Heart left ventricle (tissue), 16 donors: ENCODE measurements at regions not wholly inside any gene's neighbourhood (a gene's known extent, or its start where the extent isn't known, plus 50 kb on each side); places are given as distances from the start of the nearest gene placed in this dataset.
"Not testable (repeated sequence)": the region's sequence is repeated elsewhere in the genome, so short reads cannot be mapped to it uniquely, and the experiment has no call there.

ENCODE experiments used
- ATAC-seq, 4 donors: fragments of 200-7000 bp; cut with Tn5 transposase; one replicate each; pipeline ENCODE4 v1.9.1; 2020 to 2022; ENCODE audit warnings: moderate library complexity in 4 of 4, mild to moderate bottlenecking in 3 of 4, moderate number of reproducible peaks in 1 of 4
- DNase-seq, 5 donors: peaks; one replicate each; pipeline ENCODE4 v3.0.0-alpha.2; 2020
- H3K27ac ChIP-seq, 12 donors: fragments of 200-600 bp; sonication (generic) in 4 of 12; one replicate each; pipeline versions ENCODE4 v1.5.0 to v1.8.0; 2016 to 2022; ENCODE audit warnings: mild to moderate bottlenecking in 2 of 12
- H3K27me3 ChIP-seq, 9 donors: fragments of 200-600 bp; sonication (generic) in 2 of 9; one replicate each; pipeline versions ENCODE4 v1.5.1 to v1.8.0; 2016 to 2022; ENCODE audit warnings: mild to moderate bottlenecking in 3 of 9
- H3K36me3 ChIP-seq, 9 donors: fragments of 200-600 bp; sonication (generic) in 2 of 9; one replicate each; pipeline versions ENCODE4 v1.5.0 to v1.8.0; 2018 to 2022; ENCODE audit warnings: mild to moderate bottlenecking in 2 of 9
- H3K4me1 ChIP-seq, 12 donors: fragments of 200-600 bp; sonication (generic) in 4 of 12; one replicate each; pipeline versions ENCODE4 v1.5.0 to v1.8.0; 2016 to 2022; ENCODE audit warnings: mild to moderate bottlenecking in 3 of 12
- H3K4me3 ChIP-seq, 12 donors: fragments of 200-600 bp; sonication (generic) in 4 of 12; one replicate each; pipeline versions ENCODE4 v1.5.0 to v1.8.0; 2017 to 2022; ENCODE audit warnings: mild to moderate bottlenecking in 9 of 12, moderate library complexity in 4 of 12
- H3K9me3 ChIP-seq, 12 donors: fragments of 200-600 bp; sonication (generic) in 4 of 12; one replicate each; pipeline versions ENCODE4 v1.5.0 to v1.8.0; 2016 to 2022; ENCODE audit warnings: mild to moderate bottlenecking in 1 of 12
- POLR2A ChIP-seq, 2 donors: fragments of 450-650 bp; IDR thresholded peaks; one replicate each; pipeline ENCODE4 v1.6.1; 2017; ENCODE audit warnings: antibody characterized with exemption in 2 of 2, mild to moderate bottlenecking in 2 of 2, moderate library complexity in 2 of 2
- WGBS, 4 donors: extraction: QIAGEN DNeasy Blood & Tissue Kit in 2 of 4; methylation state at CpG; one replicate each; pipeline versions ENCODE4 v1.1.5 to v1.1.7; 2013 to 2018; 5-methylcytosine and 5-hydroxymethylcytosine counted together
- intact Hi-C, 10 donors: fragments of 100-400 bp; cut with DNase I; formaldehyde crosslinking; loops; one replicate each; pipeline versions ENCODE4 v1.11.1 to v1.14.2; 2022
- TF ChIP-seq, protein P1 (sequence below), 12 donors: fragments of 200-600 bp; sonication (generic) in 4 of 12; IDR thresholded peaks; one replicate each; pipeline versions ENCODE4 v1.5.0 to v1.8.0; 2018 to 2022; ENCODE audit warnings: antibody characterized with exemption in 12 of 12, mild to moderate bottlenecking in 5 of 12
- donor health status: ischemic (EF 13 %, LVEDD 7.1; RV severe dilation, severe dysfunction).
- donor health status: healthy with polysubstance abuse.
- donor health status: DM: no; HTN: yes; CAD: no.
- donor health status: DM: no; HTN: no; CAD: no.
- donor health status: ischemic (EF 25% LVEDD 6.9; RV normal size, moderate dysfunction).
- donor health status: ischemic (EF 25% LVEDD 5.7; RV mildly dilated, moderate dysfunction).
- donor health status: healthy.
- donor health status: DM: yes; HTN: yes; CAD: no.
- donor health status: ischemic (EF 35%, LVEDD 5.7; RV mildly dilated, moderate dysfunction).
- donor health status: nonischemic (EF 11% LVEDD 7.7; RV severe dilation, severe dysfunction).
- donor health status: DM: yes; HTN: yes; CAD: no.
- donor health status: PGD.
- donor health status: ischemic (EF 29% LVEDD 5.4; RV normal size, mild dysfunction).
- donor health status: nonischemic (EF 23%, LVEDD 6.1; RV moderate dilation, normal function).

DNA sequence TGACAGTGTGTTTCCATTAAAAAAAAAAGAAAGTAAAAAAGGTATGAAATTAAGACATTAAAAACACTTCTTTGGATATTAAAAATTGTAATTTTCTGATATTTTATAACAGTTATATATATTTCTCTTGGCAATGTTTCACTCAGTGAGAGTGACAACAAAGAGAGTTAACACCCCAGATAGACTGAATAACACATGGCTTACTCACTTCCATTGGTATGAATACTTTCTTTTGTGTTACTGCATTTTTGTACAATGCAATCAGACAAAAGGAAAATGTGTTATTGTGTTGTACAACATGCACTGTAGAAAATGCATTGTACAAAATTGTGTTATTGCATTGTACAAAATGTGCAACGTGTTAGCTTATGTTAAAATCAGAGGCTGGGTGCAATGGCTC, 676.6 kb upstream of the AMELY start:
- H3K27me3 ChIP-seq, H3K4me3 ChIP-seq, ATAC-seq, H3K27ac ChIP-seq, intact Hi-C loops, H3K9me3 ChIP-seq, H3K36me3 ChIP-seq, DNase-seq, H3K4me1 ChIP-seq: not testable (repeated sequence)
- 72 to 79% methylated on average over 1 of the region's 1 CpG; no CpG with 5 or more reads in 2 of the 4 donors for WGBS, 4 donors

DNA sequence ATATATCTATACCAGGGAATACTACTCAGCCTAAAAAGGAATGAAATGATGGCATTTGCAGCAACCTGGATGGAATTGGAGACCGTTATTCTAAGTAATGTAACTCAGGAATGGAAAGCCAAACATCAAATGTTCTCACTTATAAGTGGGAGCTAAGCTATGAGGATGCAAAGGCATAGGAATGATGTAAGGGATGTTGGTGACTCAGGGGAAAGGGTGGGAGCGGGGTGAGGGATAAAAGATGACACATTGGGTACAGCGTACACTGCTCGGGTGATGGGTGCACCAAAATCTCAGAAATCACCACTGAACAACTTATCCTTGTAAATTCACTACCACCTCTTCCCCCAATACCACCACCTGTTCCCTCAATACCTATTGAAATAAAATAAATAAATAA, 651.0 kb upstream of the AMELY start:
- Histone ChIP-seq H3K9me3 (no peaks in the 10 kb centered on the region), H3K4me3 (no peak overlapping the region), H3K4me1 (no peaks in the 10 kb centered on the region), H3K27ac (no peak overlapping the region), H3K36me3 (no peaks in the 10 kb centered on the region), H3K27me3 (no peaks in the 10 kb centered on the region)
- DNase-seq, result no peak
- intact Hi-C loops, result no loop called here
- TF ChIP-seq, protein P1, sequence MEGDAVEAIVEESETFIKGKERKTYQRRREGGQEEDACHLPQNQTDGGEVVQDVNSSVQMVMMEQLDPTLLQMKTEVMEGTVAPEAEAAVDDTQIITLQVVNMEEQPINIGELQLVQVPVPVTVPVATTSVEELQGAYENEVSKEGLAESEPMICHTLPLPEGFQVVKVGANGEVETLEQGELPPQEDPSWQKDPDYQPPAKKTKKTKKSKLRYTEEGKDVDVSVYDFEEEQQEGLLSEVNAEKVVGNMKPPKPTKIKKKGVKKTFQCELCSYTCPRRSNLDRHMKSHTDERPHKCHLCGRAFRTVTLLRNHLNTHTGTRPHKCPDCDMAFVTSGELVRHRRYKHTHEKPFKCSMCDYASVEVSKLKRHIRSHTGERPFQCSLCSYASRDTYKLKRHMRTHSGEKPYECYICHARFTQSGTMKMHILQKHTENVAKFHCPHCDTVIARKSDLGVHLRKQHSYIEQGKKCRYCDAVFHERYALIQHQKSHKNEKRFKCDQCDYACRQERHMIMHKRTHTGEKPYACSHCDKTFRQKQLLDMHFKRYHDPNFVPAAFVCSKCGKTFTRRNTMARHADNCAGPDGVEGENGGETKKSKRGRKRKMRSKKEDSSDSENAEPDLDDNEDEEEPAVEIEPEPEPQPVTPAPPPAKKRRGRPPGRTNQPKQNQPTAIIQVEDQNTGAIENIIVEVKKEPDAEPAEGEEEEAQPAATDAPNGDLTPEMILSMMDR (IDR thresholded peaks at IDR 0.05), result no peak
- no peak for TF ChIP-seq POLR2A (IDR thresholded peaks at IDR 0.05)
- WGBS, 4 donors, result 89 to 91% methylated on average over 4 of the region's 4 CpGs; no CpG with 5 or more reads in 2 of the 4 donors
- ATAC-seq, result no peak

DNA sequence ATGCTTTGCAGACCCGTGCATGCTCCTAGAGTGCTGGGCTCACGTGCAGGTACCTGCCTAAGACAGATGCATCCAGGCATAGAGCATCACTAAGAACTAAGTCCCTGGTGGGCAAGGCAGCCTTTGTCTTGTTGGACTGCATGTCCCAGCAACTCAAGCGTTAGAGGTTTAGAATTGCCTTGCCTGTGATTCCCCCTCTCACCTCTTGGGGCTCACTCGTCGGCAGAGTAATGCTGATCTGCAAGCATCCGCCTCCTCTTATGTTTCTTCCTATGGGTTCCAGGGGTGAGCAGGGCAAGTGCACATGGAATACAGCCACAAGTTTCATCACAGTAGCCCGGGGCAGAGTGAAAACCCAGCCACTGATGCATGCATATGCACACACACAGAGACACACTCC, 646.1 kb upstream of the AMELY start:
- H3K4me1 ChIP-seq, result no peaks in the 10 kb centered on the region
- WGBS, 4 donors, result 49% methylated on average over 7 of the region's 7 CpGs; no CpG with 5 or more reads in 2 of the 4 donors
- DNase-seq (no peak), ATAC-seq (no peak)
- no peak for TF ChIP-seq POLR2A (IDR thresholded peaks at IDR 0.05)
- TF ChIP-seq, protein P1 (IDR thresholded peaks at IDR 0.05), result no peak
- no peaks in the 10 kb centered on the region for H3K36me3 ChIP-seq
- no peak overlapping the region for H3K27ac ChIP-seq
- no peaks in the 10 kb centered on the region for H3K27me3 ChIP-seq
- no peaks in the 10 kb centered on the region for H3K9me3 ChIP-seq
- no peak overlapping the region for H3K4me3 ChIP-seq
- intact Hi-C loops, result no loop called here

DNA sequence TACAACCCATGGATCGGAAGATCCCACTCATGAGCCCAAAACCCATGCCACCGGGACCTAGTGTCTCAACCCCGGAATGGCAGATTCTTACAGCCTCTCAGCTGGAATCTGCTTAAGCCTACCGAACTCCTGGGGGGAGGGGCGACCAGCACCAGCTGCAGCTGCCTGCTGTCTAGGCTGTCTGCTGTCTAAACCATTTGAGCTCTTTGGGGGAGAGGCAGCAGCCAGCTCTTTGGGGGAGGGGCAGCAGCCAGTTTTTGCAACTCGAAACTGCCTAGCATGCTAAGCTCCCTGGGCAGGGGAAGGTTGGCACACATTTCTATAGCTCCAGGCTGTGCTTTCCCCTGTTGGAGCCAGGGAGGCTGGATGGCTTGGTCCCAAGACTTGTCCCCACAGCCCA, 643.5 kb upstream of the AMELY start:
- no peaks in the 10 kb centered on the region for H3K9me3 ChIP-seq
- no peak for TF ChIP-seq POLR2A (IDR thresholded peaks at IDR 0.05)
- TF ChIP-seq, protein P1 (IDR thresholded peaks at IDR 0.05), result no peak
- H3K4me1 ChIP-seq, result no peaks in the 10 kb centered on the region
- no peak for ATAC-seq
- intact Hi-C loops, result no loop called here
- H3K36me3 ChIP-seq, result no peaks in the 10 kb centered on the region
- WGBS, 4 donors, result 61 to 74% methylated on average over 6 of the region's 6 CpGs; no CpG with 5 or more reads in 2 of the 4 donors
- H3K27me3 ChIP-seq, result no peaks in the 10 kb centered on the region
- no peak overlapping the region for H3K27ac ChIP-seq
- H3K4me3 ChIP-seq, result no peak overlapping the region
- no peak for DNase-seq

DNA sequence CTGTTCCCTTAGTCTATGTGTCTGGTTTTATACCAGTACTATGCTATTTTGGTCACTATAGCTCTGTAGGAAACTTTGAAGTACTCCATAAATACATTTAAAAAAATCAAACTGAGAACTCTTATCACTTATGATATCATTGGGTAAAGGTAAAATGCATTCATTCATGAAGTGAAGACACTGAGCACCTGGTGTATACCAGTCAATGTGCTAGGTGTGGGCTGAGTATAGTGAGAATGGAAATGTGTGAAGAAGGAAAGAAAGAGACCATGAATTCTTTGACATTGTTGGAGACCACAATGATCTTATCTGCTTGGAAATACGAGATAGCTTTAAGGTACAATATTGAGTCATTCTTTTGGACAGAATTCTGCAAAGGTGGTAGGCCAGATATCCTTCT, 633.5 kb upstream of the AMELY start:
- intact Hi-C loops, result no loop called here
- Histone ChIP-seq H3K9me3 (no peaks in the 10 kb centered on the region), H3K36me3 (no peaks in the 10 kb centered on the region), H3K4me1 (no peaks in the 10 kb centered on the region), H3K4me3 (no peak overlapping the region), H3K27me3 (no peaks in the 10 kb centered on the region), H3K27ac (no peak overlapping the region)
- ATAC-seq (no peak), DNase-seq (no peak)
- TF ChIP-seq, protein P1 (IDR thresholded peaks at IDR 0.05), result no peak
- TF ChIP-seq POLR2A (IDR thresholded peaks at IDR 0.05), result no peak
- 57 to 67% methylated on average over 1 of the region's 1 CpG; no CpG with 5 or more reads in 2 of the 4 donors for WGBS, 4 donors
